CD14-positive monocyte (primary cell): ENCODE measurements at regions not wholly inside any gene's neighbourhood (a gene's known extent, or its start where the extent isn't known, plus 50 kb on each side); places are given as distances from the start of the nearest gene placed in this dataset.

Experiments
- DNase-seq, 3 donors: peaks; one replicate each; pipeline ENCODE4 v3.0.0-alpha.2; 2011 to 2022
- H2AFZ ChIP-seq: 2 replicates; pipeline ENCODE4 v1.6.0; 2012; ENCODE audit warnings: mild to moderate bottlenecking, low read depth, low read length, inconsistent platforms; ENCODE audit not compliant: insufficient read depth, poor library complexity, severe bottlenecking
- H3K27ac ChIP-seq, 2 donors: 1 replicate in 1 of 2; 2 replicates in 1 of 2; pipeline ENCODE4 v1.5.1; 2012 to 2013; ENCODE audit warnings: low read length in 2 of 2, control low read depth in 1 of 2, inconsistent platforms in 1 of 2, low read depth in 1 of 2, mild to moderate bottlenecking in 1 of 2
- H3K27me3 ChIP-seq, 2 donors: one replicate each; pipeline versions ENCODE4 v1.6.0 to v1.6.1; 2011 to 2013; ENCODE audit warnings: low read length in 2 of 2; ENCODE audit not compliant: control insufficient read depth in 2 of 2, insufficient read depth in 2 of 2
- H3K36me3 ChIP-seq, 2 donors: replicated peaks in 1 of 2; 1 replicate in 1 of 2; 2 replicates in 1 of 2; pipeline versions ENCODE4 v1.5.1 to v1.6.1; 2012 to 2013; ENCODE audit warnings: low read length in 2 of 2, control low read depth in 1 of 2, inconsistent platforms in 1 of 2, mild to moderate bottlenecking in 1 of 2; ENCODE audit not compliant: insufficient read depth in 2 of 2, control insufficient read depth in 1 of 2
- H3K4me1 ChIP-seq, 2 donors: 1 replicate in 1 of 2; 2 replicates in 1 of 2; pipeline versions ENCODE4 v1.5.1 to v1.6.1; 2012 to 2013; ENCODE audit warnings: low read length in 2 of 2, control low read depth in 1 of 2, inconsistent platforms in 1 of 2, mild to moderate bottlenecking in 1 of 2, moderate library complexity in 1 of 2; ENCODE audit not compliant: insufficient read depth in 2 of 2, control insufficient read depth in 1 of 2
- H3K4me2 ChIP-seq: replicated peaks from 2 replicates; pipeline ENCODE3; 2012; ENCODE audit warnings: low read length, moderate library complexity, mild to moderate bottlenecking; ENCODE audit not compliant: poor library complexity, severe bottlenecking; ENCODE audit errors: extremely low read depth
- H3K4me3 ChIP-seq, 3 experiments: fragments of 200-600 bp in 1 of 3; sonication (generic) in 1 of 3; replicated peaks in 1 of 3; 1 replicate in 2 of 3; 2 replicates in 1 of 3; pipeline ENCODE4 v1.5.1; 2011 to 2013; ENCODE audit warnings: low read length in 3 of 3, mild to moderate bottlenecking in 3 of 3, control low read depth in 2 of 3, low read depth in 2 of 3, inconsistent platforms in 1 of 3, moderate library complexity in 1 of 3
- H3K79me2 ChIP-seq: 2 replicates; pipeline ENCODE4 v1.6.0; 2012; ENCODE audit warnings: mild to moderate bottlenecking, control low read depth, inconsistent platforms, low read length, moderate library complexity; ENCODE audit not compliant: insufficient read depth
- H3K9ac ChIP-seq: 2 replicates; pipeline ENCODE4 v1.6.0; 2017; ENCODE audit warnings: low read length, mild to moderate bottlenecking; ENCODE audit not compliant: insufficient read depth, poor library complexity, severe bottlenecking
- H3K9me3 ChIP-seq, 2 donors: replicated peaks in 1 of 2; 1 replicate in 1 of 2; 2 replicates in 1 of 2; pipeline versions ENCODE4 v1.5.1 to v1.6.1; 2012 to 2013; ENCODE audit warnings: low read length in 2 of 2, control low read depth in 1 of 2; ENCODE audit not compliant: control insufficient read depth in 1 of 2, insufficient read depth in 1 of 2
- H4K20me1 ChIP-seq: 2 replicates; pipeline ENCODE4 v1.6.0; 2012; ENCODE audit warnings: mild to moderate bottlenecking, low read length, control low read depth, moderate library complexity; ENCODE audit not compliant: insufficient read depth
- H3K27ac Mint-ChIP-seq, 7 donors: one replicate each; pipeline ENCODE4 v1.8.0; 2020; ENCODE audit warnings: mild to moderate bottlenecking in 7 of 7, mixed read lengths in 7 of 7, moderate library complexity in 6 of 7, inconsistent platforms in 2 of 7
- H3K27me3 Mint-ChIP-seq, 3 donors: one replicate each; pipeline ENCODE4 v1.8.0; 2021 to 2022; ENCODE audit warnings: low read depth in 3 of 3, mild to moderate bottlenecking in 3 of 3, mixed read lengths in 3 of 3, moderate library complexity in 3 of 3, inconsistent platforms in 1 of 3
- H3K36me3 Mint-ChIP-seq, 2 donors: one replicate each; pipeline ENCODE4 v1.8.0; 2020; ENCODE audit warnings: mixed read lengths in 2 of 2, inconsistent platforms in 1 of 2, mild to moderate bottlenecking in 1 of 2
- H3K4me1 Mint-ChIP-seq: one replicate; pipeline ENCODE4 v1.8.0; 2020; ENCODE audit warnings: mild to moderate bottlenecking, mixed read lengths
- H3K4me3 Mint-ChIP-seq, 2 donors: one replicate each; pipeline ENCODE4 v1.8.0; 2020; ENCODE audit warnings: mild to moderate bottlenecking in 2 of 2, mixed read lengths in 2 of 2, moderate library complexity in 1 of 2
- H3K9me3 Mint-ChIP-seq, 7 donors: one replicate each; pipeline ENCODE4 v1.8.0; 2020 to 2022; ENCODE audit warnings: mixed read lengths in 7 of 7, mild to moderate bottlenecking in 6 of 7, moderate library complexity in 6 of 7, inconsistent platforms in 2 of 7
- WGBS: methylation state at CpG from one replicate; pipeline ENCODE4 v1.1.5; 2013; ENCODE audit warnings: missing lambda C conversion rate; ENCODE audit not compliant: insufficient coverage; 5-methylcytosine and 5-hydroxymethylcytosine counted together
- intact Hi-C, 2 donors: fragments of 100-400 bp; cut with micrococcal nuclease; formaldehyde crosslinking; loops; one replicate each; pipeline versions ENCODE4 v1.15.0 to v1.15.1; 2023
- TF ChIP-seq, protein P1 (sequence below): fragments of 200-600 bp; IDR thresholded peaks from one replicate; pipeline ENCODE4 v1.8.0; 2022; ENCODE audit warnings: antibody characterized with exemption, mild to moderate bottlenecking

GRCh38 chr3:87509401-87509800 lies 233.0 kb upstream of the POU1F1 start:
- H3K4me3 Mint-ChIP-seq, result no peak overlapping the region
- H3K4me1 Mint-ChIP-seq, result peaks cover 4% of the 10 kb centered on the region
- no peaks in the 10 kb centered on the region for H4K20me1 ChIP-seq
- no peaks in the 10 kb centered on the region for H3K27me3 ChIP-seq
- H3K27ac Mint-ChIP-seq, result no peak overlapping the region
- no peak overlapping the region for H3K9ac ChIP-seq
- H3K9me3 Mint-ChIP-seq, result no peaks in the 10 kb centered on the region
- no peaks in the 10 kb centered on the region for H3K36me3 ChIP-seq
- no peak overlapping the region for H3K4me3 ChIP-seq
- H3K79me2 ChIP-seq, result no peaks in the 10 kb centered on the region
- intact Hi-C loops, result no loop called here
- WGBS, result 92% methylated on average over 4 of the region's 11 CpGs
- H3K27me3 Mint-ChIP-seq, result peaks cover 0 to 3% (median 1%) of the 10 kb centered on the region in 3 donors
- H2AFZ ChIP-seq, result no peak overlapping the region
- no peaks in the 10 kb centered on the region for H3K36me3 Mint-ChIP-seq
- TF ChIP-seq, protein P1, sequence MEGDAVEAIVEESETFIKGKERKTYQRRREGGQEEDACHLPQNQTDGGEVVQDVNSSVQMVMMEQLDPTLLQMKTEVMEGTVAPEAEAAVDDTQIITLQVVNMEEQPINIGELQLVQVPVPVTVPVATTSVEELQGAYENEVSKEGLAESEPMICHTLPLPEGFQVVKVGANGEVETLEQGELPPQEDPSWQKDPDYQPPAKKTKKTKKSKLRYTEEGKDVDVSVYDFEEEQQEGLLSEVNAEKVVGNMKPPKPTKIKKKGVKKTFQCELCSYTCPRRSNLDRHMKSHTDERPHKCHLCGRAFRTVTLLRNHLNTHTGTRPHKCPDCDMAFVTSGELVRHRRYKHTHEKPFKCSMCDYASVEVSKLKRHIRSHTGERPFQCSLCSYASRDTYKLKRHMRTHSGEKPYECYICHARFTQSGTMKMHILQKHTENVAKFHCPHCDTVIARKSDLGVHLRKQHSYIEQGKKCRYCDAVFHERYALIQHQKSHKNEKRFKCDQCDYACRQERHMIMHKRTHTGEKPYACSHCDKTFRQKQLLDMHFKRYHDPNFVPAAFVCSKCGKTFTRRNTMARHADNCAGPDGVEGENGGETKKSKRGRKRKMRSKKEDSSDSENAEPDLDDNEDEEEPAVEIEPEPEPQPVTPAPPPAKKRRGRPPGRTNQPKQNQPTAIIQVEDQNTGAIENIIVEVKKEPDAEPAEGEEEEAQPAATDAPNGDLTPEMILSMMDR, result no peak
- H3K27ac ChIP-seq, result no peak overlapping the region
- H3K4me2 ChIP-seq, result no peak overlapping the region
- H3K9me3 ChIP-seq, result no peaks in the 10 kb centered on the region
- no peak for DNase-seq
- no peaks in the 10 kb centered on the region for H3K4me1 ChIP-seq

GRCh38 chr3:87508921-87509320 lies 232.5 kb upstream of the POU1F1 start:
- Histone ChIP-seq H4K20me1 (no peaks in the 10 kb centered on the region), H3K36me3 (no peaks in the 10 kb centered on the region), H3K9me3 (no peaks in the 10 kb centered on the region), H3K4me1 (no peaks in the 10 kb centered on the region), H3K27me3 (no peaks in the 10 kb centered on the region), H3K4me3 (no peak overlapping the region), H3K27ac (no peak overlapping the region), H3K4me2 (no peak overlapping the region), H2AFZ (no peak overlapping the region), H3K79me2 (no peaks in the 10 kb centered on the region), H3K9ac (no peak overlapping the region)
- peaks cover 4% of the 10 kb centered on the region for H3K4me1 Mint-ChIP-seq
- no peak overlapping the region for H3K4me3 Mint-ChIP-seq
- H3K9me3 Mint-ChIP-seq, result no peaks in the 10 kb centered on the region
- intact Hi-C loops, result no loop called here
- WGBS, result 100% methylated on average over 3 of the region's 3 CpGs
- DNase-seq, result no peak
- peaks cover 0 to 3% (median 1%) of the 10 kb centered on the region in 3 donors for H3K27me3 Mint-ChIP-seq
- H3K36me3 Mint-ChIP-seq, result no peaks in the 10 kb centered on the region
- H3K27ac Mint-ChIP-seq, result no peak overlapping the region
- TF ChIP-seq, protein P1, result no peak
